HL-60 (cell line): ENCODE measurements at regions not wholly inside any gene's neighbourhood (a gene's known extent, or its start where the extent isn't known, plus 50 kb on each side); places are given as distances from the start of the nearest gene placed in this dataset.

Source experiments
- SPI1 ChIP-seq: IDR thresholded peaks from 2 replicates; pipeline ENCODE4 v1.6.1; 2012; ENCODE audit warnings: low read depth, mild to moderate bottlenecking, borderline replicate concordance
- TF ChIP-seq, protein P1 (sequence below): IDR thresholded peaks from one replicate; pipeline ENCODE4 v1.5.1; 2011; ENCODE audit warnings: low read length, control low read depth, inconsistent platforms; ENCODE audit not compliant: insufficient read depth

DNA sequence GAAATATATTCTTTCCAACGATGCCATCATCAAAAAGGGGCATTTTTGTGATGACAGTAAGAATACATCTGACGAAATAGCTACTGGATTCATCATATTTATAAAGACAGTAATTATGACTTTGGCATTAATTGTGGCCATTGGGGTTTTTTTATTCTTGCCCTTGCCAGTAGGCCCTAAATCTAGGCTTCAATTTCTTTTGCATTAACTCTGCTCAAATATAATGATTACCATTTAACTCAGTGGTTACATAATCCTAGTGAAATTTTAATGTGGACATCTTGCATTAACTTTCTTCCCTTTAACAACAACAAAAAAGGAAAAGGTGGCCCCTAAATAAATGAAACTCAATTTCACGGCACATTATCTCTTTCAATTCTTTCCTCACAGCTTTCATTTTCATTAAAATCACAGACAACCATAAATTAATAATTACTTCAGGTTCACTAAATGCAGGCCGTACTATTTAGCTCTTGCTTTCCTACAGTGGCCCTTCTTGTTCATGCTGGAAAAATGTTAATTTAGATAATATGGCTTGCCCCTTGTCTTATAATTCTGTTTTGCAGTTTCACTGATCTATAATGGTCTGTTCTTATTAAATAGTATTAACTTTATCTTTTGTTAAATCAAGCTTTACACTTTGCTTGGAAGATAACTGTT lies 615.6 kb downstream of the DACH1 start:
- TF ChIP-seq, protein P1, sequence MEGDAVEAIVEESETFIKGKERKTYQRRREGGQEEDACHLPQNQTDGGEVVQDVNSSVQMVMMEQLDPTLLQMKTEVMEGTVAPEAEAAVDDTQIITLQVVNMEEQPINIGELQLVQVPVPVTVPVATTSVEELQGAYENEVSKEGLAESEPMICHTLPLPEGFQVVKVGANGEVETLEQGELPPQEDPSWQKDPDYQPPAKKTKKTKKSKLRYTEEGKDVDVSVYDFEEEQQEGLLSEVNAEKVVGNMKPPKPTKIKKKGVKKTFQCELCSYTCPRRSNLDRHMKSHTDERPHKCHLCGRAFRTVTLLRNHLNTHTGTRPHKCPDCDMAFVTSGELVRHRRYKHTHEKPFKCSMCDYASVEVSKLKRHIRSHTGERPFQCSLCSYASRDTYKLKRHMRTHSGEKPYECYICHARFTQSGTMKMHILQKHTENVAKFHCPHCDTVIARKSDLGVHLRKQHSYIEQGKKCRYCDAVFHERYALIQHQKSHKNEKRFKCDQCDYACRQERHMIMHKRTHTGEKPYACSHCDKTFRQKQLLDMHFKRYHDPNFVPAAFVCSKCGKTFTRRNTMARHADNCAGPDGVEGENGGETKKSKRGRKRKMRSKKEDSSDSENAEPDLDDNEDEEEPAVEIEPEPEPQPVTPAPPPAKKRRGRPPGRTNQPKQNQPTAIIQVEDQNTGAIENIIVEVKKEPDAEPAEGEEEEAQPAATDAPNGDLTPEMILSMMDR: no peak
- no peak for TF ChIP-seq SPI1
